ENCODE measurements at regions not wholly inside any gene's neighbourhood (a gene's known extent, or its start where the extent isn't known, plus 50 kb on each side); places are given as distances from the start of the nearest gene placed in this dataset.
"Not testable (repeated sequence)": the region's sequence is repeated elsewhere in the genome, so short reads cannot be mapped to it uniquely, and the experiment has no call there.

GRCh38 chr7:113775804-113776203 is 143.0 kb downstream of the PPP1R3A start:
- Histone ChIP-seq H3K36me3 (ENCODE audit: insufficient read depth, low read length) (no peaks in the 10 kb centered on the region), H3K4me2 (ENCODE audit: low read length) (no peak overlapping the region)

GRCh38 chr7:113775401-113775800 is 143.4 kb downstream of the PPP1R3A start:
- Histone ChIP-seq H3K27me3 (ENCODE audit: control insufficient read depth, insufficient read depth, low read length) (no peaks in the 10 kb centered on the region), H3K9ac (ENCODE audit: low read depth, low read length) (no peak overlapping the region), H3K9me3 (replicated peaks; ENCODE audit: low read length) (no peaks in the 10 kb centered on the region), H3K4me2 (ENCODE audit: low read length) (no peak overlapping the region), H3K4me1 (ENCODE audit: control insufficient read depth, insufficient read depth, low read length) (no peaks in the 10 kb centered on the region), H3K4me3 (ENCODE audit: low read length) (no peak overlapping the region), H3K36me3 (ENCODE audit: insufficient read depth, low read length) (no peaks in the 10 kb centered on the region)

More at GRCh38 chr7:113775804-113776203, 143.0 kb downstream of the PPP1R3A start:
- H3K4me1 ChIP-seq (ENCODE audit: control insufficient read depth, insufficient read depth, low read length): no peaks in the 10 kb centered on the region
- no peak overlapping the region for H3K4me3 ChIP-seq (ENCODE audit: low read length)
- no peaks in the 10 kb centered on the region for H3K27me3 ChIP-seq (ENCODE audit: control insufficient read depth, insufficient read depth, low read length)
- H3K9ac ChIP-seq (ENCODE audit: low read depth, low read length): no peak overlapping the region
- no peaks in the 10 kb centered on the region for H3K9me3 ChIP-seq (replicated peaks; ENCODE audit: low read length)

- Histone ChIP-seq H3K9me3 (replicated peaks; ENCODE audit: low read length) (no peaks in the 10 kb centered on the region), H3K27me3 (ENCODE audit: control insufficient read depth, insufficient read depth, low read length) (no peaks in the 10 kb centered on the region), H3K4me1 (ENCODE audit: control insufficient read depth, insufficient read depth, low read length) (no peaks in the 10 kb centered on the region), H3K9ac (ENCODE audit: low read depth, low read length) (no peak overlapping the region), H3K4me3 (ENCODE audit: low read length) (no peak overlapping the region), H3K4me2 (ENCODE audit: low read length) (no peak overlapping the region), H3K36me3 (ENCODE audit: insufficient read depth, low read length) (no peaks in the 10 kb centered on the region)
Observed at GRCh38 chr7:113774182-113774807, 144.5 kb downstream of the PPP1R3A start.

GRCh38 chr7:113770146-113770738 is 148.6 kb downstream of the PPP1R3A start:
- Histone ChIP-seq H3K27me3 (ENCODE audit: control insufficient read depth, insufficient read depth, low read length) (no peaks in the 10 kb centered on the region), H3K9me3 (replicated peaks; ENCODE audit: low read length) (no peaks in the 10 kb centered on the region), H3K36me3 (ENCODE audit: insufficient read depth, low read length) (no peaks in the 10 kb centered on the region), H3K4me3 (ENCODE audit: low read length) (no peak overlapping the region), H3K4me1 (ENCODE audit: control insufficient read depth, insufficient read depth, low read length) (no peaks in the 10 kb centered on the region), H3K9ac (ENCODE audit: low read depth, low read length) (no peak overlapping the region), H3K4me2 (ENCODE audit: low read length) (no peak overlapping the region)

- no peaks in the 10 kb centered on the region for H3K27me3 ChIP-seq (ENCODE audit: control insufficient read depth, insufficient read depth, low read length)
- no peak overlapping the region for H3K9ac ChIP-seq (ENCODE audit: low read depth, low read length)
- H3K4me2 ChIP-seq (ENCODE audit: low read length): no peak overlapping the region
- no peaks in the 10 kb centered on the region for H3K9me3 ChIP-seq (replicated peaks; ENCODE audit: low read length)
- H3K36me3 ChIP-seq (ENCODE audit: insufficient read depth, low read length): no peaks in the 10 kb centered on the region
- no peaks in the 10 kb centered on the region for H3K4me1 ChIP-seq (ENCODE audit: control insufficient read depth, insufficient read depth, low read length)
- H3K4me3 ChIP-seq (ENCODE audit: low read length): no peak overlapping the region
Observed at GRCh38 chr7:113768387-113768786, 150.4 kb downstream of the PPP1R3A start.

- Histone ChIP-seq H3K27me3 (ENCODE audit: control insufficient read depth, insufficient read depth, low read length) (no peaks in the 10 kb centered on the region), H3K4me3 (ENCODE audit: low read length) (no peak overlapping the region), H3K9me3 (replicated peaks; ENCODE audit: low read length) (no peaks in the 10 kb centered on the region), H3K4me2 (ENCODE audit: low read length) (no peak overlapping the region), H3K4me1 (ENCODE audit: control insufficient read depth, insufficient read depth, low read length) (no peaks in the 10 kb centered on the region), H3K9ac (ENCODE audit: low read depth, low read length) (no peak overlapping the region), H3K36me3 (ENCODE audit: insufficient read depth, low read length) (no peaks in the 10 kb centered on the region)
Observed at GRCh38 chr7:113764401-113765035, 154.3 kb downstream of the PPP1R3A start.

- Histone ChIP-seq H3K9ac (ENCODE audit: low read depth, low read length) (no peak overlapping the region), H3K4me2 (ENCODE audit: low read length) (no peak overlapping the region), H3K4me1 (ENCODE audit: control insufficient read depth, insufficient read depth, low read length) (no peaks in the 10 kb centered on the region), H3K36me3 (ENCODE audit: insufficient read depth, low read length) (no peaks in the 10 kb centered on the region), H3K9me3 (replicated peaks; ENCODE audit: low read length) (no peaks in the 10 kb centered on the region), H3K27me3 (ENCODE audit: control insufficient read depth, insufficient read depth, low read length) (no peaks in the 10 kb centered on the region), H3K4me3 (ENCODE audit: low read length) (no peak overlapping the region)
Observed at GRCh38 chr7:113763226-113763625, 155.6 kb downstream of the PPP1R3A start.

- no peaks in the 10 kb centered on the region for H3K4me1 ChIP-seq (ENCODE audit: control insufficient read depth, insufficient read depth, low read length)
- no peak overlapping the region for H3K4me3 ChIP-seq (ENCODE audit: low read length)
Observed at GRCh38 chr7:113756250-113756649, 162.6 kb downstream of the PPP1R3A start.

GRCh38 chr7:113752689-113753088 is 166.1 kb downstream of the PPP1R3A start:
- no peaks in the 10 kb centered on the region for H3K4me1 ChIP-seq (ENCODE audit: control insufficient read depth, insufficient read depth, low read length)
- no peak overlapping the region for H3K4me3 ChIP-seq (ENCODE audit: low read length)
- H3K4me2 ChIP-seq (ENCODE audit: low read length): no peak overlapping the region
- no peaks in the 10 kb centered on the region for H3K9me3 ChIP-seq (replicated peaks; ENCODE audit: low read length)
- H3K36me3 ChIP-seq (ENCODE audit: insufficient read depth, low read length): no peaks in the 10 kb centered on the region
- no peaks in the 10 kb centered on the region for H3K27me3 ChIP-seq (ENCODE audit: control insufficient read depth, insufficient read depth, low read length)
- H3K9ac ChIP-seq (ENCODE audit: low read depth, low read length): no peak overlapping the region

More at GRCh38 chr7:113756250-113756649, 162.6 kb downstream of the PPP1R3A start:
- H3K9me3 ChIP-seq (replicated peaks; ENCODE audit: low read length): no peaks in the 10 kb centered on the region
- H3K27me3 ChIP-seq (ENCODE audit: control insufficient read depth, insufficient read depth, low read length): no peaks in the 10 kb centered on the region
- no peak overlapping the region for H3K4me2 ChIP-seq (ENCODE audit: low read length)
- no peak overlapping the region for H3K9ac ChIP-seq (ENCODE audit: low read depth, low read length)
- H3K36me3 ChIP-seq (ENCODE audit: insufficient read depth, low read length): no peaks in the 10 kb centered on the region

GRCh38 chr7:113752289-113752688 is 166.5 kb downstream of the PPP1R3A start:
- Histone ChIP-seq H3K27me3 (ENCODE audit: control insufficient read depth, insufficient read depth, low read length) (no peaks in the 10 kb centered on the region), H3K36me3 (ENCODE audit: insufficient read depth, low read length) (no peaks in the 10 kb centered on the region), H3K4me3 (ENCODE audit: low read length) (no peak overlapping the region), H3K4me2 (ENCODE audit: low read length) (no peak overlapping the region), H3K9ac (ENCODE audit: low read depth, low read length) (no peak overlapping the region), H3K4me1 (ENCODE audit: control insufficient read depth, insufficient read depth, low read length) (no peaks in the 10 kb centered on the region), H3K9me3 (replicated peaks; ENCODE audit: low read length) (no peaks in the 10 kb centered on the region)

- no peaks in the 10 kb centered on the region for H3K27me3 ChIP-seq (ENCODE audit: control insufficient read depth, insufficient read depth, low read length)
- no peak overlapping the region for H3K4me2 ChIP-seq (ENCODE audit: low read length)
- no peaks in the 10 kb centered on the region for H3K36me3 ChIP-seq (ENCODE audit: insufficient read depth, low read length)
Observed at GRCh38 chr7:113751547-113751946, 167.3 kb downstream of the PPP1R3A start.

GRCh38 chr7:113748385-113748784 is 170.4 kb downstream of the PPP1R3A start:
- H3K4me1 ChIP-seq (ENCODE audit: control insufficient read depth, insufficient read depth, low read length); H3K9ac ChIP-seq (ENCODE audit: low read depth, low read length); H3K9me3 ChIP-seq (replicated peaks; ENCODE audit: low read length); H3K27me3 ChIP-seq (ENCODE audit: control insufficient read depth, insufficient read depth, low read length); H3K4me3 ChIP-seq (ENCODE audit: low read length); H3K4me2 ChIP-seq (ENCODE audit: low read length); H3K36me3 ChIP-seq (ENCODE audit: insufficient read depth, low read length): not testable (repeated sequence)

More at GRCh38 chr7:113751547-113751946, 167.3 kb downstream of the PPP1R3A start:
- H3K4me3 ChIP-seq (ENCODE audit: low read length): no peak overlapping the region
- H3K9me3 ChIP-seq (replicated peaks; ENCODE audit: low read length): no peaks in the 10 kb centered on the region
- no peak overlapping the region for H3K9ac ChIP-seq (ENCODE audit: low read depth, low read length)
- H3K4me1 ChIP-seq (ENCODE audit: control insufficient read depth, insufficient read depth, low read length): no peaks in the 10 kb centered on the region

Measured in skeletal muscle satellite cell (primary cell).